ENCODE measurements at regions not wholly inside any gene's neighbourhood (a gene's known extent, or its start where the extent isn't known, plus 50 kb on each side); places are given as distances from the start of the nearest gene placed in this dataset.

GRCh38 chr9:113649054-113649453, 185.5 kb downstream of the RGS3 start:
- no peak for TF ChIP-seq CTCF (IDR thresholded peaks at IDR 0.05; ENCODE audit: low read length)
- no peak for TF ChIP-seq EZH2 (optimal IDR thresholded peaks at IDR 0.05; ENCODE audit: low read depth, low read length)

Measured in MM.1S (cell line).